BLaER1 treated with 17β-estradiol and CSF1 and Interleukin-3, amounts not matched to agents 10 nM and 100 nM (cell line): ENCODE measurements at regions not wholly inside any gene's neighbourhood (a gene's known extent, or its start where the extent isn't known, plus 50 kb on each side); places are given as distances from the start of the nearest gene placed in this dataset.
A peak's percentile ranks its signal among the peaks of the same experiment; 100 is the strongest.

Experiments
- H3K27ac ChIP-seq, 11 experiments: shearing (Covaris generic); formaldehyde crosslinking; 2 replicates each; pipeline ENCODE4 v1.8.1; 2022
- H3K27me3 ChIP-seq, 11 experiments: shearing (Covaris generic); formaldehyde crosslinking; 2 replicates each; pipeline ENCODE4 v1.8.1; 2022
- H3K36me3 ChIP-seq, 11 experiments: shearing (Covaris generic); formaldehyde crosslinking; 2 replicates each; pipeline ENCODE4 v1.8.1; 2022
- H3K4me1 ChIP-seq, 10 experiments: shearing (Covaris generic); formaldehyde crosslinking; 2 replicates each; pipeline ENCODE4 v1.8.1; 2022
- H3K4me2 ChIP-seq, 11 experiments: shearing (Covaris generic); formaldehyde crosslinking; 2 replicates each; pipeline ENCODE4 v1.8.1; 2022
- H3K4me3 ChIP-seq, 10 experiments: shearing (Covaris generic); formaldehyde crosslinking; 2 replicates each; pipeline ENCODE4 v1.8.1; 2022
- H3K9ac ChIP-seq, 11 experiments: shearing (Covaris generic); formaldehyde crosslinking; 2 replicates each; pipeline ENCODE4 v1.8.1; 2022
- H3K9me3 ChIP-seq, 11 experiments: shearing (Covaris generic); formaldehyde crosslinking; replicated peaks in 1 of 11; 2 replicates each; pipeline ENCODE4 v1.8.1; 2022
- H4K20me1 ChIP-seq, 11 experiments: shearing (Covaris generic); formaldehyde crosslinking; 2 replicates each; pipeline ENCODE4 v1.8.1; 2022
- Cebpa-rat ChIP-seq, 11 experiments: shearing (Covaris generic); IDR thresholded peaks; 2 replicates each; pipeline ENCODE4 v1.8.1; 2022

GRCh38 chr18:21928925-21929324 is 188.3 kb downstream of the MIB1 start:
- H3K9me3 ChIP-seq = no peaks in the 10 kb centered on the region
- no peaks in the 10 kb centered on the region for H3K4me1 ChIP-seq
- TF ChIP-seq Cebpa-rat (IDR thresholded peaks at IDR 0.05) = no peak
- H3K4me2 ChIP-seq = no peak overlapping the region
- no peak overlapping the region for H3K9ac ChIP-seq
- H3K27me3 ChIP-seq = no peaks in the 10 kb centered on the region
- no peaks in the 10 kb centered on the region for H4K20me1 ChIP-seq
- no peak overlapping the region for H3K27ac ChIP-seq
- no peaks in the 10 kb centered on the region for H3K36me3 ChIP-seq
- H3K4me3 ChIP-seq = no peak overlapping the region

GRCh38 chr18:21930177-21930576 is 189.6 kb downstream of the MIB1 start:
- no peaks in the 10 kb centered on the region for H3K9me3 ChIP-seq
- H3K27me3 ChIP-seq = no peaks in the 10 kb centered on the region
- no peaks in the 10 kb centered on the region for H3K36me3 ChIP-seq
- no peak overlapping the region for H3K4me3 ChIP-seq
- no peaks in the 10 kb centered on the region for H3K4me1 ChIP-seq
- no peak overlapping the region for H3K27ac ChIP-seq
- H3K9ac ChIP-seq = no peak overlapping the region
- H3K4me2 ChIP-seq = no peak overlapping the region
- no peaks in the 10 kb centered on the region for H4K20me1 ChIP-seq
- no peak for TF ChIP-seq Cebpa-rat (IDR thresholded peaks at IDR 0.05)

- Histone ChIP-seq H3K27me3 (no peaks in the 10 kb centered on the region), H3K4me3 (no peak overlapping the region), H4K20me1 (no peaks in the 10 kb centered on the region), H3K9ac (no peak overlapping the region), H3K9me3 (no peaks in the 10 kb centered on the region), H3K4me1 (no peaks in the 10 kb centered on the region), H3K36me3 (no peaks in the 10 kb centered on the region), H3K4me2 (no peak overlapping the region), H3K27ac (no peak overlapping the region)
- TF ChIP-seq Cebpa-rat (IDR thresholded peaks at IDR 0.05) = no peak
These were observed 193.6 kb downstream of the MIB1 start for GRCh38 chr18:21933931-21934765.

- no peaks in the 10 kb centered on the region for H3K36me3 ChIP-seq
- H4K20me1 ChIP-seq = no peaks in the 10 kb centered on the region
- H3K4me2 ChIP-seq = no peak overlapping the region
- no peak overlapping the region for H3K4me3 ChIP-seq
- no peaks in the 10 kb centered on the region for H3K9me3 ChIP-seq
- H3K27me3 ChIP-seq = no peaks in the 10 kb centered on the region
- H3K27ac ChIP-seq = no peak overlapping the region
- no peaks in the 10 kb centered on the region for H3K4me1 ChIP-seq
- TF ChIP-seq Cebpa-rat (IDR thresholded peaks at IDR 0.05) = no peak
- no peak overlapping the region for H3K9ac ChIP-seq
These were observed 194.1 kb downstream of the MIB1 start for GRCh38 chr18:21934766-21935015.

- no peaks in the 10 kb centered on the region for H4K20me1 ChIP-seq
- no peak overlapping the region for H3K9ac ChIP-seq
- H3K27ac ChIP-seq = no peak overlapping the region
- H3K9me3 ChIP-seq = no peaks in the 10 kb centered on the region
- peak overlapping the region in 6 of 11 experiments; percentile 28 to 50 (median 42); a peak in 10 of 22 replicates for H3K4me2 ChIP-seq
- peaks cover 0 to 16% (median 8%) of the 10 kb centered on the region in 10 experiments; a peak in 11 of 20 replicates for H3K4me1 ChIP-seq
- TF ChIP-seq Cebpa-rat (IDR thresholded peaks at IDR 0.05) = peak in 3 of 11 experiments; percentile 30 to 39 (median 39); a peak in 2 of 22 replicates
- H3K4me3 ChIP-seq = no peak overlapping the region
- H3K36me3 ChIP-seq = no peaks in the 10 kb centered on the region
- H3K27me3 ChIP-seq = no peaks in the 10 kb centered on the region
These were observed 202.9 kb downstream of the MIB1 start for GRCh38 chr18:21943456-21943855.

GRCh38 chr18:21949326-21950015 is 208.9 kb downstream of the MIB1 start:
- Histone ChIP-seq H4K20me1 (no peaks in the 10 kb centered on the region), H3K36me3 (no peaks in the 10 kb centered on the region), H3K4me1 (no peaks in the 10 kb centered on the region), H3K4me2 (no peak overlapping the region), H3K4me3 (no peak overlapping the region), H3K9ac (no peak overlapping the region), H3K9me3 (peaks cover 0 to 22% (median 2%) of the 10 kb centered on the region in 11 experiments; a peak in 11 of 22 replicates), H3K27ac (no peak overlapping the region), H3K27me3 (no peaks in the 10 kb centered on the region)
- TF ChIP-seq Cebpa-rat (IDR thresholded peaks at IDR 0.05) = no peak

- Histone ChIP-seq H3K9me3 (peaks cover 0 to 25% (median 4%) of the 10 kb centered on the region in 11 experiments; a peak in 12 of 22 replicates), H3K27ac (no peak overlapping the region), H3K36me3 (no peaks in the 10 kb centered on the region), H3K4me1 (no peaks in the 10 kb centered on the region), H3K4me2 (no peak overlapping the region), H3K4me3 (no peak overlapping the region), H3K27me3 (no peaks in the 10 kb centered on the region), H3K9ac (no peak overlapping the region), H4K20me1 (no peaks in the 10 kb centered on the region)
- no peak for TF ChIP-seq Cebpa-rat (IDR thresholded peaks at IDR 0.05)
These were observed 213.4 kb upstream of the GATA6 start for GRCh38 chr18:21955757-21956652.

GRCh38 chr18:21958263-21958662 is 211.1 kb upstream of the GATA6 start:
- TF ChIP-seq Cebpa-rat (IDR thresholded peaks at IDR 0.05) = no peak
- Histone ChIP-seq H3K4me2 (no peak overlapping the region), H3K9ac (no peak overlapping the region), H3K36me3 (no peaks in the 10 kb centered on the region), H3K9me3 (peaks cover 0 to 15% (median 4%) of the 10 kb centered on the region in 11 experiments; a peak in 11 of 22 replicates), H3K4me1 (no peaks in the 10 kb centered on the region), H3K27me3 (no peaks in the 10 kb centered on the region), H4K20me1 (no peaks in the 10 kb centered on the region), H3K4me3 (no peak overlapping the region), H3K27ac (no peak overlapping the region)
